CD8-positive, alpha-beta memory T cell (primary cell): ENCODE measurements at regions not wholly inside any gene's neighbourhood (a gene's known extent, or its start where the extent isn't known, plus 50 kb on each side); places are given as distances from the start of the nearest gene placed in this dataset.
"Not testable (repeated sequence)": the region's sequence is repeated elsewhere in the genome, so short reads cannot be mapped to it uniquely, and the experiment has no call there.

Experiments
- CTCF ChIA-PET: fragments of 350-600 bp; sonication (Branson Sonifier 250); formaldehyde crosslinking; loops from one replicate; lab custom pipeline; 2021; ENCODE audit warnings: antibody characterized with exemption; lab: Charles Lee
- POLR2A ChIA-PET: fragments of 350-600 bp; sonication (Branson Sonifier 250); formaldehyde crosslinking; loops from one replicate; lab custom pipeline; 2021; ENCODE audit warnings: antibody characterized with exemption; lab: Charles Lee
- DNase-seq, 5 donors: peaks; one replicate each; pipeline versions ENCODE4 v3.0.0 to v3.0.0-alpha.2; 2020 to 2022; ENCODE audit warnings: mixed read lengths in 1 of 5
- H3K27ac ChIP-seq: one replicate; pipeline ENCODE4 v1.7.0; 2013; ENCODE audit warnings: low read depth, mild to moderate bottlenecking, low read length, moderate library complexity
- H3K27me3 ChIP-seq: 2 replicates; pipeline ENCODE4 v1.7.0; 2013; ENCODE audit warnings: low read length, mild to moderate bottlenecking; ENCODE audit not compliant: insufficient read depth, poor library complexity, severe bottlenecking
- H3K36me3 ChIP-seq: 2 replicates; pipeline ENCODE4 v1.7.0; 2013; ENCODE audit warnings: mild to moderate bottlenecking, low read length, moderate library complexity; ENCODE audit not compliant: insufficient read depth
- H3K4me1 ChIP-seq: 2 replicates; pipeline ENCODE4 v1.7.0; 2013; ENCODE audit warnings: mild to moderate bottlenecking, low read length, moderate library complexity; ENCODE audit not compliant: insufficient read depth
- H3K4me3 ChIP-seq: 2 replicates; pipeline ENCODE4 v1.7.0; 2013; ENCODE audit warnings: mild to moderate bottlenecking, low read length
- H3K9me3 ChIP-seq: 2 replicates; pipeline ENCODE4 v1.7.0; 2013; ENCODE audit warnings: mild to moderate bottlenecking, low read length
- H3K27ac Mint-ChIP-seq, 8 donors: one replicate each; pipeline ENCODE4 v1.8.0; 2020 to 2021; ENCODE audit warnings: mixed read lengths in 8 of 8, mild to moderate bottlenecking in 6 of 8, inconsistent platforms in 3 of 8, moderate library complexity in 3 of 8
- H3K27me3 Mint-ChIP-seq, 2 donors: one replicate each; pipeline ENCODE4 v1.8.0; 2020 to 2021; ENCODE audit warnings: mixed read lengths in 2 of 2, mild to moderate bottlenecking in 1 of 2, moderate library complexity in 1 of 2
- H3K36me3 Mint-ChIP-seq, 3 donors: one replicate each; pipeline ENCODE4 v1.8.0; 2020 to 2021; ENCODE audit warnings: mixed read lengths in 3 of 3, inconsistent platforms in 1 of 3, mild to moderate bottlenecking in 1 of 3
- H3K4me1 Mint-ChIP-seq, 3 donors: one replicate each; pipeline ENCODE4 v1.8.0; 2020 to 2021; ENCODE audit warnings: mixed read lengths in 3 of 3, inconsistent platforms in 1 of 3, mild to moderate bottlenecking in 1 of 3
- H3K4me3 Mint-ChIP-seq, 7 donors: one replicate each; pipeline ENCODE4 v1.8.0; 2020 to 2021; ENCODE audit warnings: mixed read lengths in 7 of 7, mild to moderate bottlenecking in 6 of 7, moderate library complexity in 4 of 7, inconsistent platforms in 2 of 7
- H3K9me3 Mint-ChIP-seq, 5 donors: one replicate each; pipeline ENCODE4 v1.8.0; 2020 to 2022; ENCODE audit warnings: mixed read lengths in 5 of 5, mild to moderate bottlenecking in 3 of 5, moderate library complexity in 2 of 5, inconsistent platforms in 1 of 5

GRCh38 chr1:208724079-208724478 is 479.9 kb upstream of the PLXNA2 start:
- H3K4me3 ChIP-seq = no peak overlapping the region
- no peaks in the 10 kb centered on the region for H3K36me3 ChIP-seq
- Mint-ChIP-seq H3K36me3 (no peaks in the 10 kb centered on the region), H3K9me3 (peaks cover 15 to 29% (median 21%) of the 10 kb centered on the region in 5 donors), H3K27ac (no peak overlapping the region), H3K4me3 (no peak overlapping the region), H3K4me1 (no peaks in the 10 kb centered on the region), H3K27me3 (peaks cover 0 to 1% of the 10 kb centered on the region in 2 donors)
- DNase-seq = no peak
- H3K27ac ChIP-seq = no peak overlapping the region
- H3K27me3 ChIP-seq = no peaks in the 10 kb centered on the region
- H3K9me3 ChIP-seq = no peaks in the 10 kb centered on the region
- ChIA-PET CTCF (no interaction called here), POLR2A (no interaction called here)
- H3K4me1 ChIP-seq = no peaks in the 10 kb centered on the region

GRCh38 chr1:208728815-208729214 is 484.6 kb upstream of the PLXNA2 start:
- no peaks in the 10 kb centered on the region for H3K27me3 ChIP-seq
- H3K4me3 ChIP-seq = no peak overlapping the region
- POLR2A ChIA-PET = no interaction called here
- H3K4me1 ChIP-seq = no peaks in the 10 kb centered on the region
- Mint-ChIP-seq H3K4me1 (peaks cover 0 to 6% (median 5%) of the 10 kb centered on the region in 3 donors), H3K36me3 (no peaks in the 10 kb centered on the region), H3K27me3 (no peaks in the 10 kb centered on the region), H3K27ac (no peak overlapping the region), H3K4me3 (no peak overlapping the region), H3K9me3 (peaks cover 0 to 2% (median 0%) of the 10 kb centered on the region in 5 donors)
- H3K36me3 ChIP-seq = no peaks in the 10 kb centered on the region
- H3K27ac ChIP-seq = no peak overlapping the region
- DNase-seq = no peak
- CTCF ChIA-PET = no interaction called here
- H3K9me3 ChIP-seq = no peaks in the 10 kb centered on the region

- Mint-ChIP-seq H3K9me3 (peaks cover 0 to 2% (median 0%) of the 10 kb centered on the region in 5 donors), H3K36me3 (no peaks in the 10 kb centered on the region), H3K27ac (no peak overlapping the region), H3K27me3 (no peaks in the 10 kb centered on the region), H3K4me1 (peaks cover 0 to 6% (median 5%) of the 10 kb centered on the region in 3 donors), H3K4me3 (peak overlapping the region in 4 of 7 donors; percentile 43 to 64 (median 52))
- no peaks in the 10 kb centered on the region for H3K27me3 ChIP-seq
- DNase-seq = no peak
- H3K4me1 ChIP-seq = no peaks in the 10 kb centered on the region
- no peaks in the 10 kb centered on the region for H3K9me3 ChIP-seq
- H3K36me3 ChIP-seq = no peaks in the 10 kb centered on the region
- H3K27ac ChIP-seq = no peak overlapping the region
- no peak overlapping the region for H3K4me3 ChIP-seq
- POLR2A ChIA-PET = no interaction called here
- CTCF ChIA-PET = no interaction called here
These were observed 488.0 kb upstream of the PLXNA2 start for GRCh38 chr1:208731981-208732821.

- no peak overlapping the region for H3K4me3 ChIP-seq
- Mint-ChIP-seq H3K4me3 (no peak overlapping the region), H3K4me1 (peaks cover 0 to 6% (median 5%) of the 10 kb centered on the region in 3 donors), H3K27ac (no peak overlapping the region), H3K9me3 (peaks cover 0 to 6% (median 0%) of the 10 kb centered on the region in 5 donors), H3K36me3 (no peaks in the 10 kb centered on the region), H3K27me3 (peaks cover 0 to 2% of the 10 kb centered on the region in 2 donors)
- ChIA-PET POLR2A (no interaction called here), CTCF (no interaction called here)
- no peaks in the 10 kb centered on the region for H3K36me3 ChIP-seq
- H3K27ac ChIP-seq = no peak overlapping the region
- H3K9me3 ChIP-seq = no peaks in the 10 kb centered on the region
- no peaks in the 10 kb centered on the region for H3K27me3 ChIP-seq
- no peaks in the 10 kb centered on the region for H3K4me1 ChIP-seq
- DNase-seq = no peak
These were observed 493.0 kb upstream of the PLXNA2 start for GRCh38 chr1:208737161-208737560.

GRCh38 chr1:208737922-208738321 is 493.7 kb upstream of the PLXNA2 start:
- ChIA-PET CTCF (no interaction called here), POLR2A (no interaction called here)
- Histone ChIP-seq H3K4me3 (no peak overlapping the region), H3K27me3 (no peaks in the 10 kb centered on the region), H3K9me3 (no peaks in the 10 kb centered on the region), H3K4me1 (no peaks in the 10 kb centered on the region), H3K27ac (no peak overlapping the region), H3K36me3 (no peaks in the 10 kb centered on the region)
- H3K36me3 Mint-ChIP-seq = no peaks in the 10 kb centered on the region
- H3K4me3 Mint-ChIP-seq = no peak overlapping the region
- peaks cover 0 to 6% (median 0%) of the 10 kb centered on the region in 5 donors for H3K9me3 Mint-ChIP-seq
- no peaks in the 10 kb centered on the region for H3K4me1 Mint-ChIP-seq
- no peak overlapping the region for H3K27ac Mint-ChIP-seq
- no peak for DNase-seq
- peaks cover 0 to 2% of the 10 kb centered on the region in 2 donors for H3K27me3 Mint-ChIP-seq

GRCh38 chr1:208739636-208740035 is 495.5 kb upstream of the PLXNA2 start:
- H3K4me3 Mint-ChIP-seq, POLR2A ChIA-PET, H3K27me3 ChIP-seq, H3K4me1 Mint-ChIP-seq, H3K4me1 ChIP-seq, H3K9me3 Mint-ChIP-seq, H3K27me3 Mint-ChIP-seq, H3K36me3 Mint-ChIP-seq, H3K27ac ChIP-seq, DNase-seq, H3K9me3 ChIP-seq, H3K36me3 ChIP-seq, H3K4me3 ChIP-seq, H3K27ac Mint-ChIP-seq, CTCF ChIA-PET: not testable (repeated sequence)

- Mint-ChIP-seq H3K27me3 (peaks cover 0 to 2% of the 10 kb centered on the region in 2 donors), H3K4me3 (no peak overlapping the region), H3K4me1 (no peaks in the 10 kb centered on the region), H3K36me3 (no peaks in the 10 kb centered on the region), H3K27ac (no peak overlapping the region), H3K9me3 (peaks cover 0 to 7% (median 0%) of the 10 kb centered on the region in 5 donors)
- H3K27me3 ChIP-seq = no peaks in the 10 kb centered on the region
- no peaks in the 10 kb centered on the region for H3K36me3 ChIP-seq
- no peaks in the 10 kb centered on the region for H3K9me3 ChIP-seq
- DNase-seq = no peak
- no peak overlapping the region for H3K27ac ChIP-seq
- no peak overlapping the region for H3K4me3 ChIP-seq
- ChIA-PET POLR2A (no interaction called here), CTCF (no interaction called here)
- H3K4me1 ChIP-seq = no peaks in the 10 kb centered on the region
These were observed 497.1 kb upstream of the PLXNA2 start for GRCh38 chr1:208741296-208741695.

- Mint-ChIP-seq H3K27ac (no peak overlapping the region), H3K27me3 (peaks cover under 1 to 3% of the 10 kb centered on the region in 2 donors), H3K4me3 (no peak overlapping the region), H3K4me1 (no peaks in the 10 kb centered on the region), H3K36me3 (no peaks in the 10 kb centered on the region), H3K9me3 (peaks cover 0 to 13% (median 2%) of the 10 kb centered on the region in 5 donors)
- Histone ChIP-seq H3K4me3 (no peak overlapping the region), H3K27ac (no peak overlapping the region), H3K36me3 (no peaks in the 10 kb centered on the region), H3K9me3 (no peaks in the 10 kb centered on the region), H3K4me1 (no peaks in the 10 kb centered on the region), H3K27me3 (no peaks in the 10 kb centered on the region)
- DNase-seq = no peak
- POLR2A ChIA-PET = no interaction called here
- CTCF ChIA-PET = no interaction called here
These were observed 499.2 kb upstream of the PLXNA2 start for GRCh38 chr1:208743361-208743760.
